ENCODE measurements at regions not wholly inside any gene's neighbourhood (a gene's known extent, or its start where the extent isn't known, plus 50 kb on each side); places are given as distances from the start of the nearest gene placed in this dataset.

GRCh38 chr12:60034147-60034546, 438.3 kb downstream of the SLC16A7 start:
- Histone ChIP-seq H3K36me3 (no peaks in the 10 kb centered on the region), H3K27ac (no peak overlapping the region), H3K27me3 (no peaks in the 10 kb centered on the region), H3K9me3 (ENCODE audit: low read depth) (no peaks in the 10 kb centered on the region), H3K4me3 (no peak overlapping the region), H3K4me1 (ENCODE audit: low read depth) (no peaks in the 10 kb centered on the region)
- no peak for TF ChIP-seq CTCF (IDR thresholded peaks at IDR 0.05; ENCODE audit: low read depth, low read length)
- no peak for DNase-seq (ENCODE audit: low read depth in 1 of 2, low spot score in 1 of 2)

GRCh38 chr12:60035835-60036234, 440.0 kb downstream of the SLC16A7 start:
- no peak for DNase-seq (ENCODE audit: low read depth in 1 of 2, low spot score in 1 of 2)
- Histone ChIP-seq H3K9me3 (ENCODE audit: low read depth) (no peaks in the 10 kb centered on the region), H3K27ac (no peak overlapping the region), H3K36me3 (no peaks in the 10 kb centered on the region), H3K4me1 (ENCODE audit: low read depth) (no peaks in the 10 kb centered on the region), H3K27me3 (no peaks in the 10 kb centered on the region), H3K4me3 (no peak overlapping the region)
- TF ChIP-seq CTCF (IDR thresholded peaks at IDR 0.05; ENCODE audit: low read depth, low read length), result no peak

- H3K27ac ChIP-seq, result no peak overlapping the region
- H3K4me3 ChIP-seq, result no peak overlapping the region
- no peaks in the 10 kb centered on the region for H3K27me3 ChIP-seq
- H3K9me3 ChIP-seq (ENCODE audit: low read depth), result no peaks in the 10 kb centered on the region
- H3K36me3 ChIP-seq, result no peaks in the 10 kb centered on the region
- no peaks in the 10 kb centered on the region for H3K4me1 ChIP-seq (ENCODE audit: low read depth)
- no peak for TF ChIP-seq CTCF (IDR thresholded peaks at IDR 0.05; ENCODE audit: low read depth, low read length)
- no peak for DNase-seq (ENCODE audit: low read depth in 1 of 2, low spot score in 1 of 2)
Observed at GRCh38 chr12:60042835-60043234, 447.0 kb downstream of the SLC16A7 start.

- Histone ChIP-seq H3K4me3 (no peak overlapping the region), H3K27ac (no peak overlapping the region), H3K36me3 (no peaks in the 10 kb centered on the region), H3K9me3 (ENCODE audit: low read depth) (no peaks in the 10 kb centered on the region), H3K27me3 (no peaks in the 10 kb centered on the region), H3K4me1 (ENCODE audit: low read depth) (no peaks in the 10 kb centered on the region)
- no peak for DNase-seq (ENCODE audit: low read depth in 1 of 2, low spot score in 1 of 2)
- no peak for TF ChIP-seq CTCF (IDR thresholded peaks at IDR 0.05; ENCODE audit: low read depth, low read length)
Observed at GRCh38 chr12:60043236-60043635, 447.4 kb downstream of the SLC16A7 start.

- no peak for DNase-seq (ENCODE audit: low read depth in 1 of 2, low spot score in 1 of 2)
- H3K36me3 ChIP-seq, result no peaks in the 10 kb centered on the region
- H3K4me3 ChIP-seq, result no peak overlapping the region
- H3K9me3 ChIP-seq (ENCODE audit: low read depth), result no peaks in the 10 kb centered on the region
- no peak overlapping the region for H3K27ac ChIP-seq
- no peaks in the 10 kb centered on the region for H3K27me3 ChIP-seq
- no peak for TF ChIP-seq CTCF (IDR thresholded peaks at IDR 0.05; ENCODE audit: low read depth, low read length)
- no peaks in the 10 kb centered on the region for H3K4me1 ChIP-seq (ENCODE audit: low read depth)
Observed at GRCh38 chr12:60052483-60052882, 456.7 kb downstream of the SLC16A7 start.

GRCh38 chr12:60059180-60059579, 463.4 kb downstream of the SLC16A7 start:
- Histone ChIP-seq H3K27ac (no peak overlapping the region), H3K27me3 (no peaks in the 10 kb centered on the region), H3K4me1 (ENCODE audit: low read depth) (no peaks in the 10 kb centered on the region), H3K4me3 (no peak overlapping the region), H3K9me3 (ENCODE audit: low read depth) (no peaks in the 10 kb centered on the region), H3K36me3 (no peaks in the 10 kb centered on the region)
- TF ChIP-seq CTCF (IDR thresholded peaks at IDR 0.05; ENCODE audit: low read depth, low read length), result no peak
- no peak for DNase-seq (ENCODE audit: low read depth in 1 of 2, low spot score in 1 of 2)
